H9 (cell line): ENCODE measurements at regions not wholly inside any gene's neighbourhood (a gene's known extent, or its start where the extent isn't known, plus 50 kb on each side); places are given as distances from the start of the nearest gene placed in this dataset.

Experiments used
- DNase-seq: peaks from one replicate; pipeline ENCODE4 v3.0.0-alpha.2; 2017
- H2AFZ ChIP-seq: one replicate; pipeline ENCODE4 v1.6.1; 2013; ENCODE audit warnings: mild to moderate bottlenecking, low read length, control low read depth, moderate library complexity
- H2AK5ac ChIP-seq: 2 replicates; pipeline ENCODE4 v1.6.1; 2013; ENCODE audit warnings: low read length, control low read depth, mixed read lengths; ENCODE audit not compliant: insufficient read length
- H2BK120ac ChIP-seq: one replicate; pipeline ENCODE4 v1.6.1; 2013; ENCODE audit warnings: low read depth, mild to moderate bottlenecking, low read length, control low read depth, inconsistent platforms; ENCODE audit not compliant: poor library complexity, severe bottlenecking
- H2BK12ac ChIP-seq: 2 replicates; pipeline ENCODE4 v1.6.1; 2013; ENCODE audit warnings: low read length, control low read depth, mixed read lengths, low read depth; ENCODE audit not compliant: insufficient read length
- H2BK15ac ChIP-seq: 2 replicates; pipeline ENCODE4 v1.6.1; 2013; ENCODE audit warnings: low read depth, low read length, control low read depth
- H2BK20ac ChIP-seq: one replicate; pipeline ENCODE4 v1.6.1; 2013; ENCODE audit warnings: low read depth, mild to moderate bottlenecking, low read length, control low read depth, inconsistent platforms; ENCODE audit not compliant: poor library complexity, severe bottlenecking
- H2BK5ac ChIP-seq: 2 replicates; pipeline ENCODE4 v1.6.1; 2013; ENCODE audit warnings: low read length, control low read depth, mixed read lengths; ENCODE audit not compliant: insufficient read length
- H3K14ac ChIP-seq: 2 replicates; pipeline ENCODE4 v1.6.1; 2013; ENCODE audit warnings: low read length, control low read depth; ENCODE audit not compliant: insufficient read depth
- H3K18ac ChIP-seq: 2 replicates; pipeline ENCODE4 v1.6.1; 2013; ENCODE audit warnings: low read depth, mild to moderate bottlenecking, mixed read lengths, low read length, control low read depth; ENCODE audit not compliant: insufficient read length
- H3K23ac ChIP-seq: 2 replicates; pipeline ENCODE4 v1.6.1; 2013; ENCODE audit warnings: low read length, control low read depth, mixed read lengths, low read depth; ENCODE audit not compliant: insufficient read length
- H3K23me2 ChIP-seq: 2 replicates; pipeline ENCODE4 v1.6.1; 2013; ENCODE audit warnings: low read depth, mild to moderate bottlenecking, mixed read lengths, low read length, control low read depth; ENCODE audit not compliant: insufficient read length, poor library complexity, severe bottlenecking
- H3K27ac ChIP-seq: 2 replicates; pipeline ENCODE4 v1.5.1; 2013; ENCODE audit warnings: low read length, control low read depth, mixed read lengths, low read depth; ENCODE audit not compliant: insufficient read length
- H3K27me3 ChIP-seq: 2 replicates; pipeline ENCODE4 v1.6.1; 2013; ENCODE audit warnings: low read length, control low read depth, inconsistent platforms; ENCODE audit not compliant: insufficient read depth
- H3K4ac ChIP-seq: 2 replicates; pipeline ENCODE4 v1.6.1; 2013; ENCODE audit warnings: low read depth, mild to moderate bottlenecking, control low read depth, inconsistent platforms, low read length, moderate library complexity
- H3K4me1 ChIP-seq: 2 replicates; pipeline ENCODE4 v1.6.1; 2013; ENCODE audit warnings: low read length, control low read depth, inconsistent platforms; ENCODE audit not compliant: insufficient read depth
- H3K4me2 ChIP-seq: 2 replicates; pipeline ENCODE4 v1.6.1; 2013; ENCODE audit warnings: low read length, control low read depth, mixed read lengths; ENCODE audit not compliant: insufficient read length, insufficient read depth
- H3K56ac ChIP-seq: 2 replicates; pipeline ENCODE4 v1.6.1; 2013; ENCODE audit warnings: low read depth, mild to moderate bottlenecking, mixed read lengths, low read length, control low read depth; ENCODE audit not compliant: insufficient read length
- H3K79me1 ChIP-seq: 2 replicates; pipeline ENCODE4 v1.6.1; 2013; ENCODE audit warnings: low read depth, mild to moderate bottlenecking, moderate library complexity, low read length, control low read depth, inconsistent platforms; ENCODE audit not compliant: insufficient read depth, poor library complexity, severe bottlenecking
- H3K79me2 ChIP-seq: 2 replicates; pipeline ENCODE4 v1.6.1; 2013; ENCODE audit warnings: low read length, control low read depth, inconsistent platforms; ENCODE audit not compliant: insufficient read depth
- H3K9ac ChIP-seq: 2 replicates; pipeline ENCODE4 v1.6.1; 2013; ENCODE audit warnings: low read length, control low read depth, mixed read lengths; ENCODE audit not compliant: insufficient read length; ENCODE audit errors: extremely low read depth
- H3K9me3 ChIP-seq: one replicate; pipeline ENCODE4 v1.6.1; 2013; ENCODE audit warnings: low read depth, low read length, inconsistent platforms; ENCODE audit not compliant: control insufficient read depth
- H3T11ph ChIP-seq: one replicate; pipeline ENCODE4 v1.6.1; 2013; ENCODE audit warnings: mild to moderate bottlenecking, low read length, control low read depth, inconsistent platforms
- H4K20me1 ChIP-seq: one replicate; pipeline ENCODE4 v1.6.1; 2013; ENCODE audit not compliant: control insufficient read depth, insufficient read length, insufficient read depth
- H4K5ac ChIP-seq: 2 replicates; pipeline ENCODE4 v1.6.1; 2013; ENCODE audit warnings: low read depth, mild to moderate bottlenecking, mixed read lengths, low read length, control low read depth; ENCODE audit not compliant: insufficient read length
- H4K8ac ChIP-seq: replicated peaks from 2 replicates; pipeline ENCODE4 v1.6.1; 2013; ENCODE audit warnings: low read length, control low read depth, mixed read lengths, low read depth; ENCODE audit not compliant: insufficient read length
- H4K91ac ChIP-seq: 2 replicates; pipeline ENCODE4 v1.6.1; 2013; ENCODE audit warnings: low read depth, mild to moderate bottlenecking, moderate library complexity, mixed read lengths, low read length, control low read depth; ENCODE audit not compliant: insufficient read length
- H3K27ac Mint-ChIP-seq, 3 experiments: 2 replicates in 2 of 3; 3 replicates in 1 of 3; pipeline ENCODE4 v1.8.0; 2020 to 2021; ENCODE audit warnings: mixed read lengths in 3 of 3, mild to moderate bottlenecking in 1 of 3, moderate library complexity in 1 of 3
- H3K27me3 Mint-ChIP-seq: 2 replicates; pipeline ENCODE4 v1.8.0; 2021; ENCODE audit warnings: low read depth, mild to moderate bottlenecking, moderate library complexity, mixed read lengths
- H3K36me3 Mint-ChIP-seq, 3 experiments: 2 replicates in 2 of 3; 3 replicates in 1 of 3; pipeline ENCODE4 v1.8.0; 2020 to 2021; ENCODE audit warnings: low read depth in 3 of 3, mixed read lengths in 3 of 3; ENCODE audit not compliant: insufficient read depth in 1 of 3
- H3K4me1 Mint-ChIP-seq, 2 experiments: 2 replicates each; pipeline ENCODE4 v1.8.0; 2020; ENCODE audit warnings: mixed read lengths in 2 of 2
- H3K4me3 Mint-ChIP-seq, 2 experiments: 2 replicates in 1 of 2; 3 replicates in 1 of 2; pipeline ENCODE4 v1.8.0; 2020 to 2021; ENCODE audit warnings: mild to moderate bottlenecking in 2 of 2, mixed read lengths in 2 of 2, moderate library complexity in 1 of 2
- H3K9me3 Mint-ChIP-seq, 2 experiments: 2 replicates in 1 of 2; 3 replicates in 1 of 2; pipeline ENCODE4 v1.8.0; 2020; ENCODE audit warnings: mild to moderate bottlenecking in 2 of 2, mixed read lengths in 2 of 2, moderate library complexity in 1 of 2
- CTCF ChIP-seq: fragments of 200-600 bp; sonication (generic); conservative IDR thresholded peaks from 3 replicates; pipeline ENCODE4 v1.8.0; 2021; ENCODE audit warnings: antibody characterized with exemption, mild to moderate bottlenecking

DNA sequence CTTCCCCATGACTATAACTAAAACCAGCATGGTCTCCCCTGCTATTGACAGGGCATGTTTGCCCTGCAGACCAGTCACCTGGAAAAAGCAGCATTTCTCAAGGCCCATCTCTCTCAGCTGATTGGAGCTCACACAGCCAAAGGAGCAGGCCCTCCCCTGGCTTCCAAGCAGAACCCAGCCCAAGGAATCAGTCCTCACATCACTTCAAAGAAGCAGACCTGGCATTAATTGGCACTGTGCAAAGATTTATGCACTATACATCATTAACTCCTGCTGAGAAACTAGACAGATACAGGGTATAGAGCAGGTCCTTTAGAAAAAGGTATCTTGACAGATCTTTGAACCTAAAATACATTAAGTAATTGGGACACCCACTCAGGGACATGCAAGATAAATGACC lies 323.8 kb upstream of the PPP2R3A start:
- H2AK5ac ChIP-seq = no peak overlapping the region
- no peaks in the 10 kb centered on the region for H4K20me1 ChIP-seq
- H3K9me3 ChIP-seq = no peaks in the 10 kb centered on the region
- no peak overlapping the region for H2BK15ac ChIP-seq
- no peak overlapping the region for H3K23ac ChIP-seq
- no peak overlapping the region for H2AFZ ChIP-seq
- DNase-seq = no peak
- no peak overlapping the region for H4K8ac ChIP-seq
- no peak overlapping the region for H2BK120ac ChIP-seq
- H3K27ac ChIP-seq = no peak overlapping the region
- H3K23me2 ChIP-seq = no peaks in the 10 kb centered on the region
- no peaks in the 10 kb centered on the region for H3K4me1 ChIP-seq
- TF ChIP-seq CTCF = no peak
- Mint-ChIP-seq H3K27ac (peak overlapping the region in 1 of 3 experiments; percentile 22; a peak in 1 of 7 replicates), H3K9me3 (no peaks in the 10 kb centered on the region), H3K27me3 (peaks cover under 1% of the 10 kb centered on the region; the same call in 1 of the 2 replicates), H3K4me3 (no peak overlapping the region), H3K36me3 (no peaks in the 10 kb centered on the region; a peak in 1 of 7 replicates), H3K4me1 (no peaks in the 10 kb centered on the region; a peak in 1 of 4 replicates)
- no peak overlapping the region for H2BK20ac ChIP-seq
- no peak overlapping the region for H3K4me2 ChIP-seq
- no peaks in the 10 kb centered on the region for H3K79me2 ChIP-seq
- no peaks in the 10 kb centered on the region for H3K27me3 ChIP-seq
- H3K79me1 ChIP-seq = no peaks in the 10 kb centered on the region
- H3K56ac ChIP-seq = no peak overlapping the region
- H3K9ac ChIP-seq = no peak overlapping the region
- no peak overlapping the region for H4K5ac ChIP-seq
- no peak overlapping the region for H3K4ac ChIP-seq
- H3K14ac ChIP-seq = no peak overlapping the region
- H2BK12ac ChIP-seq = no peak overlapping the region
- no peak overlapping the region for H4K91ac ChIP-seq
- no peak overlapping the region for H2BK5ac ChIP-seq
- no peak overlapping the region for H3T11ph ChIP-seq
- no peak overlapping the region for H3K18ac ChIP-seq
